H1 (cell line): ENCODE measurements at regions not wholly inside any gene's neighbourhood (a gene's known extent, or its start where the extent isn't known, plus 50 kb on each side); places are given as distances from the start of the nearest gene placed in this dataset.

Experiments used
- ASH2L ChIP-seq: fragments of 200-600, 300-600 bp; sonication (generic); IDR thresholded peaks from one replicate; pipeline ENCODE4 v1.7.1; 2017; ENCODE audit warnings: low read length
- CBX8 ChIP-seq: fragments of 300-800, 300-1000 bp; sonication (generic); IDR thresholded peaks from 2 replicates; pipeline ENCODE4 v1.7.1; 2016; ENCODE audit warnings: low read depth, low read length, borderline replicate concordance
- CHD7 ChIP-seq: fragments of 300-600 bp; sonication (generic); IDR thresholded peaks from 2 replicates; pipeline ENCODE4 v1.7.1; 2012; ENCODE audit warnings: low read length, moderate library complexity, mild to moderate bottlenecking, inconsistent platforms; ENCODE audit not compliant: insufficient replicate concordance
- GTF2F1 ChIP-seq: IDR thresholded peaks from 2 replicates; pipeline ENCODE4 v1.6.1; 2012; ENCODE audit warnings: low read depth, low read length, improper control_type of control experiment, borderline replicate concordance
- KDM4A ChIP-seq: IDR thresholded peaks from one replicate; pipeline ENCODE4 v1.7.1; 2012; ENCODE audit warnings: low read depth, mild to moderate bottlenecking, moderate library complexity, low read length, inconsistent platforms; ENCODE audit not compliant: severe bottlenecking
- RNF2 ChIP-seq: fragments of 200-900, 300-1000 bp; sonication (generic); IDR thresholded peaks from 2 replicates; pipeline ENCODE4 v1.7.1; 2016; ENCODE audit warnings: borderline replicate concordance, low read depth, mild to moderate bottlenecking, antibody characterized with exemption, low read length; ENCODE audit not compliant: poor library complexity, severe bottlenecking; ENCODE audit errors: missing control alignments
- SIN3A ChIP-seq, 2 experiments: IDR thresholded peaks in 1 of 2; conservative IDR thresholded peaks in 1 of 2; 2 replicates each; pipeline ENCODE4 v1.6.1; 2011 to 2012; ENCODE audit warnings: low read length in 2 of 2, improper control_type of control experiment in 1 of 2, low read depth in 1 of 2, mild to moderate bottlenecking in 1 of 2
- YY1 ChIP-seq: IDR thresholded peaks from 2 replicates; pipeline ENCODE4 v1.6.1; 2011; ENCODE audit warnings: low read depth, mild to moderate bottlenecking, low read length

GRCh38 chr13:21320642-21321034, 138.5 kb downstream of the ZDHHC20 start (continued):
- TF ChIP-seq CHD7 = no peak
- no peak for TF ChIP-seq CBX8
- TF ChIP-seq KDM4A = no peak
- TF ChIP-seq YY1 = no peak
- TF ChIP-seq RNF2 = no peak
- TF ChIP-seq SIN3A (conservative IDR thresholded peaks at IDR 0.05 in 1 of 2, IDR thresholded peaks at IDR 0.05 in 1 of 2; ENCODE audit: low read depth in 1 of 2, low read length in 2 of 2) = no peak
- TF ChIP-seq ASH2L = no peak
- no peak for TF ChIP-seq GTF2F1
